Right cardiac atrium (tissue), 5 donors: ENCODE measurements at regions not wholly inside any gene's neighbourhood (a gene's known extent, or its start where the extent isn't known, plus 50 kb on each side); places are given as distances from the start of the nearest gene placed in this dataset.

Experiments
- ATAC-seq, 2 donors: fragments of 200-7000 bp; cut with Tn5 transposase; one replicate each; pipeline versions ENCODE4 v1.8.0 to v1.9.1; 2020; ENCODE audit warnings: moderate library complexity in 2 of 2, mild to moderate bottlenecking in 1 of 2
- DNase-seq, 3 donors: peaks; one replicate each; pipeline ENCODE4 v3.0.0-alpha.2; 2020
- H3K27ac ChIP-seq: one replicate; pipeline ENCODE4 v1.5.1; 2013; ENCODE audit warnings: mild to moderate bottlenecking, low read length, control low read depth, moderate library complexity
- H3K27me3 ChIP-seq: one replicate; pipeline ENCODE4 v1.6.1; 2013; ENCODE audit not compliant: control insufficient read depth, insufficient read depth
- H3K4me1 ChIP-seq: one replicate; pipeline ENCODE4 v1.6.1; 2013; ENCODE audit warnings: low read length; ENCODE audit not compliant: control insufficient read depth, insufficient read depth
- H3K4me3 ChIP-seq: one replicate; pipeline ENCODE4 v1.5.1; 2013; ENCODE audit warnings: low read length, control low read depth
- H3K9me3 ChIP-seq: one replicate; pipeline ENCODE4 v1.6.1; 2013; ENCODE audit warnings: low read length; ENCODE audit not compliant: control insufficient read depth
- WGBS: extraction: QIAGEN DNeasy Blood & Tissue Kit; methylation state at CpG from one replicate; pipeline ENCODE4 v1.1.7; 2013; 5-methylcytosine and 5-hydroxymethylcytosine counted together
- intact Hi-C, 4 donors: fragments of 100-400 bp; cut with DNase I; formaldehyde crosslinking; loops; one replicate each; pipeline versions ENCODE4 v1.11.0 to v1.14.0; 2022 to 2023
- donor health status: healthy with polysubstance abuse.
- donor health status: DM: no; HTN: yes; CAD: no.
- donor health status: DM: no; HTN: no; CAD: no.
- donor health status: DM: no; HTN: yes; CAD: no; lungs with severe emphysema.
- donor health status: DM: yes; HTN: yes; CAD: no.

GRCh38 chr6:88311561-88311960, 145.4 kb upstream of the CNR1 start:
- H3K9me3 ChIP-seq, result no peaks in the 10 kb centered on the region
- intact Hi-C loops, result no loop called here
- no peak overlapping the region for H3K4me3 ChIP-seq
- 90% methylated on average over 10 of the region's 10 CpGs for WGBS
- H3K27ac ChIP-seq, result no peak overlapping the region
- ATAC-seq (peak in 1 of 2 donors; percentile 22), DNase-seq (peak in 1 of 3 donors; percentile 38)
- H3K27me3 ChIP-seq, result no peaks in the 10 kb centered on the region
- no peaks in the 10 kb centered on the region for H3K4me1 ChIP-seq

GRCh38 chr6:88304520-88304919, 138.4 kb upstream of the CNR1 start:
- Histone ChIP-seq H3K27me3 (no peaks in the 10 kb centered on the region), H3K9me3 (no peaks in the 10 kb centered on the region), H3K4me3 (no peak overlapping the region), H3K27ac (no peak overlapping the region), H3K4me1 (no peaks in the 10 kb centered on the region)
- WGBS, result 72% methylated on average over 1 of the region's 1 CpG
- intact Hi-C loops, result no loop called here
- ATAC-seq (no peak), DNase-seq (no peak)

DNA sequence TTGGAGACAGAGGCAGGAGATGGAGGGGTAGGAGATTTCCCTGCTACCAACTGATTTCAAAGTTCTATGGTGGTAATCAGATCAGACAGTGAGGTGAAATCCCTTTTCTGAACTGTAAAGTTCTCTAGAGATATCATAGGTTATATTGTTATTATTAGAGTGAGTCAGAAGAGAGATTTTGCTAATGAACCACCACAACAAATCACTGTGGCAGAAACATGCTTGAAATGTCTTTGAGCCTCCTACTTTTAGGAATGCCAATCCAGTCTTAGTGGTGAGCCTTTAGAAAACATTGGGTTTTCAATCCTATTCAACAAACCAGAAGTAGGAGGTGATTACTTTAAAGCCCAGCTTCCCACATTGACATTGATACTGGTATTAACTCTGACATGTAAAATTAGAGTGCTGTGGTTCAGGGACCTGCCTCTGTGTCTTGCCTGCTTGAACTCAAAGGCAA, 136.7 kb upstream of the CNR1 start:
- no peak for DNase-seq
- Histone ChIP-seq H3K27ac (no peak overlapping the region), H3K27me3 (no peaks in the 10 kb centered on the region), H3K9me3 (no peaks in the 10 kb centered on the region), H3K4me3 (no peak overlapping the region), H3K4me1 (no peaks in the 10 kb centered on the region)
- ATAC-seq, result no peak
- intact Hi-C loops, result no loop called here

GRCh38 chr6:88301888-88302768, 136.0 kb upstream of the CNR1 start:
- H3K9me3 ChIP-seq, result no peaks in the 10 kb centered on the region
- intact Hi-C loops, result no loop called here
- no peaks in the 10 kb centered on the region for H3K4me1 ChIP-seq
- 57% methylated on average over 5 of the region's 5 CpGs for WGBS
- no peak overlapping the region for H3K27ac ChIP-seq
- DNase-seq, result no peak
- H3K27me3 ChIP-seq, result no peaks in the 10 kb centered on the region
- no peak overlapping the region for H3K4me3 ChIP-seq
- no peak for ATAC-seq

DNA sequence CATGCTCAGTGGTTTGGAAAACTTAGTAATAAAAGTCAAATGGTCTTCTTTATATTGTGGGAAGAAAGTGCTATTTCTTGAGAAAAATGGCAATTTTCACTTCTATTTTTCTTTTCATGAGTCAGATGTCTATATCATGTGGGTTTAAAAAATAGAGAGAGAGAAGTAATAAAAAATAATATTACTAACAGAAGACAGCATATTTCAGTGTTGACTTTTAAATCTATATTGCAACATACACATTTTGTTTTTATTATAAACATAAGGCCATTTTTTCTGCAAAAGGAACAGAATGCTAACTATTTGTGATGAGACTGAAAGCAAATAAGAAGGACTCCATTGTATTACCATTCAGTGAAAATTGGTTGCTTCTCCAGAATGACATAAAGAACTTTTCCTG, 135.1 kb upstream of the CNR1 start:
- Histone ChIP-seq H3K27me3 (no peaks in the 10 kb centered on the region), H3K4me1 (no peaks in the 10 kb centered on the region), H3K9me3 (no peaks in the 10 kb centered on the region), H3K27ac (no peak overlapping the region), H3K4me3 (no peak overlapping the region)
- ATAC-seq (no peak), DNase-seq (no peak)
- intact Hi-C loops, result no loop called here

DNA sequence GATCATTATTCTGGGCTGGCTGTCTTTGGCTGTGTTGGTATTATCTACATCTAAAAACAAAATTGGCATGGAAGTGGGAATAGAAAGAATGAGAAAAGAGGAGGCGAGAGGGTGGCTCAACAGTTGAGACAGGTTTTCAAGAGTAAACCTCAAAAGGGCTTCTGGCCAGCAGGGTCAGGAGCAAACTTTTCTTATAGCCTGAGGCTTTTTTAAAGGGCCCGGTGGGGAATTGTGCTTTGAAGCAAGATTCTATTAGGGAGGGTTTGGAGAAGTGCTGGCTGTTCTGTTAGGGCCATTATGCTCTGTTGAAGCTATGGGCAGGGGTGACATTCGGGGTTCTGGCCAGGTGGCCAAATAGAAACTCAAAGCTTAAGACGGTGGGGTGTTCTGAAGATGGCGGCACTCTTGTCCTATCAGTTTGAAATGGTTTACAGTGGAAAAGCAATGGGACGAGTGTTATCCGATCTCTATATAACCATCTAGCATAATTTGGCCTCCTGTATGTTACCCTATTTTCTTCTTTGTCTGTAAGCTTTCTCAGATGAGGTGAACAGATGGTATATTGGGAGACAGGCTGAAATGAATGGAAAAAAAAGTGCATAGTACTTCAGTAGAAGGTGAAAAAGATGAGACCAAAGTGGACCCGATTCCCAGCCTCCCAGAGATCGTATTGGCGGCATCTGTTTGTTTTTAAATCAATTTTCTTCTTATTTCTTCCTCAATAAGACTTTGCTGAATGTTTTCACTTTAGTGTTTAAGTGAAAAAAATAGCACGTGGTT, 132.1 kb upstream of the CNR1 start:
- Histone ChIP-seq H3K4me3 (no peak overlapping the region), H3K4me1 (no peaks in the 10 kb centered on the region), H3K27me3 (no peaks in the 10 kb centered on the region), H3K27ac (no peak overlapping the region), H3K9me3 (no peaks in the 10 kb centered on the region)
- ATAC-seq (no peak), DNase-seq (no peak)
- 76% methylated on average over 11 of the region's 11 CpGs for WGBS
- intact Hi-C loops, result no loop called here

- H3K27me3 ChIP-seq, result no peaks in the 10 kb centered on the region
- H3K9me3 ChIP-seq, result no peaks in the 10 kb centered on the region
- no peaks in the 10 kb centered on the region for H3K4me1 ChIP-seq
- 60% methylated on average over 2 of the region's 2 CpGs for WGBS
- H3K27ac ChIP-seq, result no peak overlapping the region
- intact Hi-C loops, result no loop called here
- DNase-seq (no peak), ATAC-seq (no peak)
- H3K4me3 ChIP-seq, result no peak overlapping the region
Observed at GRCh38 chr6:88296694-88297093, 130.5 kb upstream of the CNR1 start.

DNA sequence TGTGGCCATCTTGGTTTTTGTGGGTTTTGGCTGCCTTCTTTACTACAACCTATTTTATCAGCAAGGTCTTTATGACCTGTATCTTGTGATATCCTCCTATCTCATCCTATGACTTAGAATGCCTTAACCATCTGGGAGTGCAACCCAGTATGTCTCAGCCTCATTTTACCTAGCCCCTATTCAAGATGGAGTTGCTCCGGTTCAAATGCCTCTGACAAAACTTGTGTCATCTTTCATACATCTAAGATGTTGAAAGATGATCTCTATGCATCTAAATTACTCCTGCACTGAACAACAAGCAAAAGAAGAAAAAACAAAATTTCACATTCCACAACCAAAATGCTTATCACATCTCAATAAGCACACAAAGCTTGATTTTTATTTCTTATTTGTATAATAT, 129.5 kb upstream of the CNR1 start:
- no peaks in the 10 kb centered on the region for H3K4me1 ChIP-seq
- H3K27ac ChIP-seq, result no peak overlapping the region
- H3K4me3 ChIP-seq, result no peak overlapping the region
- DNase-seq, result no peak
- H3K9me3 ChIP-seq, result no peaks in the 10 kb centered on the region
- no peaks in the 10 kb centered on the region for H3K27me3 ChIP-seq
- intact Hi-C loops, result no loop called here
- WGBS, result 90% methylated on average over 1 of the region's 1 CpG
- ATAC-seq, result no peak

DNA sequence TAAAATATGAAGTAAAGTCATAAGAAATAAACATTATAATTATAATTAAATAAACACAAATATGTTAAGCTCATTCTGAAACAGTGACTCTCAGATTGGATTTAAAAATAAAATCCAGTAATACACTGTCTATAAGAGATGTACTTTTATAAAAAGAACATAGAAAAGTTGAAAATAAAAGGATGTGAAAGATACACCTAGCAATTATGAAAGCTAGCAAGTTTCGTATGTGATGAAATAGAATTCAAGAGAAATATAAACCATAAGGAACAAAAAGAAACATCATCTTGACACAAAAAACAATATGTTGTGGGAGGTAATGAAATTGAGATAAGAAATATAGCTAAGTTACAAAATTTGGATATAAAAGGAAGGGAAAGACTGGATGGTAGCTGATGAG, 128.6 kb upstream of the CNR1 start:
- 69% methylated on average over 1 of the region's 1 CpG for WGBS
- Histone ChIP-seq H3K4me1 (no peaks in the 10 kb centered on the region), H3K27ac (no peak overlapping the region), H3K9me3 (no peaks in the 10 kb centered on the region), H3K4me3 (no peak overlapping the region), H3K27me3 (no peaks in the 10 kb centered on the region)
- ATAC-seq, result no peak
- intact Hi-C loops, result no loop called here
- no peak for DNase-seq

GRCh38 chr6:88290411-88290810, 124.3 kb upstream of the CNR1 start:
- 79% methylated on average over 2 of the region's 2 CpGs for WGBS
- ATAC-seq (no peak), DNase-seq (no peak)
- Histone ChIP-seq H3K27ac (no peak overlapping the region), H3K27me3 (no peaks in the 10 kb centered on the region), H3K4me1 (no peaks in the 10 kb centered on the region), H3K9me3 (no peaks in the 10 kb centered on the region), H3K4me3 (no peak overlapping the region)
- intact Hi-C loops, result no loop called here

GRCh38 chr6:88287696-88288095, 121.5 kb upstream of the CNR1 start:
- Histone ChIP-seq H3K9me3 (no peaks in the 10 kb centered on the region), H3K4me3 (no peak overlapping the region), H3K27me3 (no peaks in the 10 kb centered on the region), H3K4me1 (no peaks in the 10 kb centered on the region), H3K27ac (no peak overlapping the region)
- DNase-seq, result no peak
- intact Hi-C loops, result no loop called here
- ATAC-seq, result no peak
